NT2/D1 (cell line): ENCODE measurements at regions not wholly inside any gene's neighbourhood (a gene's known extent, or its start where the extent isn't known, plus 50 kb on each side); places are given as distances from the start of the nearest gene placed in this dataset.

Experiments used
- SUZ12 ChIP-seq: IDR thresholded peaks from 2 replicates; pipeline ENCODE4 v1.6.1; 2011; ENCODE audit not compliant: insufficient read length, insufficient read depth; ENCODE audit errors: extremely low read depth
- YY1 ChIP-seq: IDR thresholded peaks from 2 replicates; pipeline ENCODE4 v1.6.1; 2011; ENCODE audit not compliant: insufficient read length, insufficient read depth
- ZNF274 ChIP-seq: IDR thresholded peaks from 2 replicates; pipeline ENCODE4 v1.6.1; 2011; ENCODE audit warnings: mild to moderate bottlenecking, low read depth, low read length

- TF ChIP-seq SUZ12 (no peak), ZNF274 (no peak), YY1 (no peak)
Measured at GRCh38 chr2:103402336-103402735, 640.5 kb downstream of the TMEM182 start.
